Fibroblast of lung (primary cell): ENCODE measurements at regions not wholly inside any gene's neighbourhood (a gene's known extent, or its start where the extent isn't known, plus 50 kb on each side); places are given as distances from the start of the nearest gene placed in this dataset.

Experiments
- CTCF ChIP-seq, 2 donors: IDR thresholded peaks in 1 of 2; conservative IDR thresholded peaks in 1 of 2; 1 replicate in 1 of 2; 2 replicates in 1 of 2; pipeline ENCODE4 v1.5.1; 2011 to 2012; ENCODE audit warnings: low read length in 2 of 2, control low read depth in 1 of 2, inconsistent platforms in 1 of 2, low read depth in 1 of 2, mild to moderate bottlenecking in 1 of 2
- EZH2 ChIP-seq: IDR thresholded peaks from 2 replicates; pipeline ENCODE4 v1.5.1; 2012; ENCODE audit warnings: low read length, control low read depth, mild to moderate bottlenecking; ENCODE audit errors: missing control alignments

DNA sequence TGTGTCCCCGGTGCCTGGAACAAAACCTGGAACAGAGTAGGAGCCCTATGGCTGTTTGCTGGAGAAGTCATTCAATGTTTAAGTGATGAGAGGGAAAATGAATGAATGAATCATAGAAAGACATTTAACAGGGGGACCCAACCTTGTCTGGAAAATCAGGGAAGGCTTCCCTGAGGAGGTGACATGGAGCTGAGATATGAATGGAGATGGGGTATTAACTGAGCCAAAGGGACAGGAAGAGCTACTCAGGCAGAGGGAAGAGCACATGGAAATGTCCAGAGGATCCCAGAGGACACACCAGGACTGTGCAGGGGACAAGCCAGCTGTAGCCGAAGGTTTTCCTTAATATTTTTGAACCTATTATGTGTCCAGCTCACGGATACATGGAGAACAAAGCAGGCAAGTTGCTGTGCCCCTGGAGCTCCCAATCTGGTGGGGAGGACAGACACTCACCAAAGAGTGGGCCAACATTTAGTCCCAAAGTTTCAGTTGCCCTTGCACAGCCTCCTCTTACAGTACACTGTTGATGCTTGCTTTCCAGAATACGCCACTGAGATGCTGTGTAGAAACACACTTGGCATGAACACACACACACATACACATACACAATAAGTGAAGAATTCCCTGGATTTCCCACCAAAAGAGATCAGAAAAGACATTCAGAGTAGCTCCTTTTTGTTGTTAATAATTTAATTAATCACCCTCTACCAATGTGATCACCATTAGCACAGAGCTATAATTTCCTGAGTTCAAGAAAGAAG is 77.0 kb upstream of the PTPN1 start:
- no peak for TF ChIP-seq CTCF (conservative IDR thresholded peaks at IDR 0.05 in 1 of 2, IDR thresholded peaks at IDR 0.05 in 1 of 2; ENCODE audit: low read depth in 1 of 2, low read length in 2 of 2)
- TF ChIP-seq EZH2, result no peak
